Transverse colon (tissue), 3 donors: ENCODE measurements at regions not wholly inside any gene's neighbourhood (a gene's known extent, or its start where the extent isn't known, plus 50 kb on each side); places are given as distances from the start of the nearest gene placed in this dataset.

ENCODE experiments used
- EP300 ChIP-seq: sonication (generic); formaldehyde crosslinking; IDR thresholded peaks from one replicate; pipeline ENCODE4 v1.6.1; 2017; ENCODE audit warnings: antibody characterized with exemption, low read depth
- POLR2A ChIP-seq: fragments of 450-650 bp; IDR thresholded peaks from one replicate; pipeline ENCODE4 v1.6.1; 2016; ENCODE audit warnings: antibody characterized with exemption, mild to moderate bottlenecking, moderate library complexity
- TF ChIP-seq, protein P1 (sequence below), 5 experiments: fragments of 200-600 bp in 3 of 5; fragments of 450-650 bp in 2 of 5; sonication (generic) in 3 of 5; IDR thresholded peaks; 1 replicate in 2 of 5; 2 replicates in 3 of 5; pipeline ENCODE4 v1.5.1; 2016 to 2017; ENCODE audit warnings: antibody characterized with exemption in 5 of 5, inconsistent platforms in 3 of 5, mild to moderate bottlenecking in 2 of 5, moderate library complexity in 1 of 5

DNA sequence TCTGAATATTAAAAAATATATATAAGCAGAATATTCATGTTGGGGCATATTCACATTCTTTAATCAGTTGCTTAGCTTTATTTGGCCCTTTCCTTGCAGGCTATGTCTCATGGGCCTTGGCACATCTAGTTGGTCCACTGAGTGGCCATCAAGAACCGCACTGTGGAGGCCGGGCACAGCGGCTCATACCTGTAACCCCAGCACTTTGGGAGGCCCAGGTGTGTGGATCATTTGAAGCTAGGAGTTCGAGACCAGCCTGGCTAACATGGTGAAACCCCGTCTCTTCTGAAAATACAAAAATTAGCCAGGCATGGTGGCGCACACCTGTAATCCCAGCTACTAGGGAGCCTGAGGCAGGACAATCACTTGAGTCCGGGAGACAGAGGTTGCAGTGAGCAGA lies 127.6 kb upstream of the TANK start:
- TF ChIP-seq, protein P1, sequence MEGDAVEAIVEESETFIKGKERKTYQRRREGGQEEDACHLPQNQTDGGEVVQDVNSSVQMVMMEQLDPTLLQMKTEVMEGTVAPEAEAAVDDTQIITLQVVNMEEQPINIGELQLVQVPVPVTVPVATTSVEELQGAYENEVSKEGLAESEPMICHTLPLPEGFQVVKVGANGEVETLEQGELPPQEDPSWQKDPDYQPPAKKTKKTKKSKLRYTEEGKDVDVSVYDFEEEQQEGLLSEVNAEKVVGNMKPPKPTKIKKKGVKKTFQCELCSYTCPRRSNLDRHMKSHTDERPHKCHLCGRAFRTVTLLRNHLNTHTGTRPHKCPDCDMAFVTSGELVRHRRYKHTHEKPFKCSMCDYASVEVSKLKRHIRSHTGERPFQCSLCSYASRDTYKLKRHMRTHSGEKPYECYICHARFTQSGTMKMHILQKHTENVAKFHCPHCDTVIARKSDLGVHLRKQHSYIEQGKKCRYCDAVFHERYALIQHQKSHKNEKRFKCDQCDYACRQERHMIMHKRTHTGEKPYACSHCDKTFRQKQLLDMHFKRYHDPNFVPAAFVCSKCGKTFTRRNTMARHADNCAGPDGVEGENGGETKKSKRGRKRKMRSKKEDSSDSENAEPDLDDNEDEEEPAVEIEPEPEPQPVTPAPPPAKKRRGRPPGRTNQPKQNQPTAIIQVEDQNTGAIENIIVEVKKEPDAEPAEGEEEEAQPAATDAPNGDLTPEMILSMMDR (IDR thresholded peaks at IDR 0.05) = no peak
- TF ChIP-seq POLR2A = no peak
- no peak for TF ChIP-seq EP300
